SH-SY5Y (cell line): ENCODE measurements at regions not wholly inside any gene's neighbourhood (a gene's known extent, or its start where the extent isn't known, plus 50 kb on each side); places are given as distances from the start of the nearest gene placed in this dataset.

Source experiments
- GATA2 ChIP-seq: IDR thresholded peaks from 2 replicates; pipeline ENCODE4 v1.6.1; 2011; ENCODE audit warnings: mild to moderate bottlenecking, low read depth, low read length
- GATA3 ChIP-seq: IDR thresholded peaks from 2 replicates; pipeline ENCODE4 v1.6.1; 2011; ENCODE audit warnings: low read depth, mild to moderate bottlenecking, low read length, moderate library complexity

- TF ChIP-seq GATA2, result no peak
- TF ChIP-seq GATA3, result no peak
Measured at GRCh38 chr3:72625602-72626337, 222.5 kb downstream of the SHQ1 start.
